ENCODE measurements at regions not wholly inside any gene's neighbourhood (a gene's known extent, or its start where the extent isn't known, plus 50 kb on each side); places are given as distances from the start of the nearest gene placed in this dataset.

DNA sequence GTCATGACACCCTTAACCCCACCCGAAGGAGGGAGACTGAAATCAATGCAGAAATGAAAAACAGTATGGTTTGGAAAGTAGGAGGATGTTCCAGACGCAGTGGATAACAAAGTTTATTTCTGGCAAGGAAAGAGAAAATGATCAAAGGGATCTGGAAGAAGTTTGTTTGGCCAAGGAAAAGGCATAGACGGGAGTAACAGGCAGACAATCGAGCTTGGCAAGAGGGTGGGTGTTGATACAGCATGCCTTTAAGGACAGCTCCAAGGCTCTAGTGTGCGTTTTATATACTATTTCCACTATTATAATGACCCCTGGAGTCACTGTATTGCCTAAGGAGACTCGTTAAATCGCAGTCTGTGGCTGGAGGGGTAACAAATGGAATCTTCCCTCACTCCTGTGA is 303.7 kb upstream of the RUNX1 start:
- H3K27me3 ChIP-seq = no peaks in the 10 kb centered on the region
- H3K4me3 ChIP-seq = no peak overlapping the region
- in situ Hi-C loops (cut with MboI; ENCODE audit: low sequenced_read_pairs in 4 of 4) = loop anchor here in 1 of 4 donors (25.0 kb wide), 1 partner anchor 290 kb away; no protein-coding TSS in a partner anchor
- ATAC-seq (no peak), DNase-seq (no peak)
- H3K4me1 ChIP-seq = no peaks in the 10 kb centered on the region
- intact Hi-C loops (cut with DNase I; ENCODE audit: low total_unique reads) = no loop called here
- no peaks in the 10 kb centered on the region for H3K36me3 ChIP-seq
- H3K27ac ChIP-seq = no peak overlapping the region
- H3K9me3 ChIP-seq = no peaks in the 10 kb centered on the region
- no peak for TF ChIP-seq CTCF (IDR thresholded peaks at IDR 0.05 in 4 of 5, conservative IDR thresholded peaks at IDR 0.05 in 1 of 5)
- no peak for TF ChIP-seq POLR2A (IDR thresholded peaks at IDR 0.05)

DNA sequence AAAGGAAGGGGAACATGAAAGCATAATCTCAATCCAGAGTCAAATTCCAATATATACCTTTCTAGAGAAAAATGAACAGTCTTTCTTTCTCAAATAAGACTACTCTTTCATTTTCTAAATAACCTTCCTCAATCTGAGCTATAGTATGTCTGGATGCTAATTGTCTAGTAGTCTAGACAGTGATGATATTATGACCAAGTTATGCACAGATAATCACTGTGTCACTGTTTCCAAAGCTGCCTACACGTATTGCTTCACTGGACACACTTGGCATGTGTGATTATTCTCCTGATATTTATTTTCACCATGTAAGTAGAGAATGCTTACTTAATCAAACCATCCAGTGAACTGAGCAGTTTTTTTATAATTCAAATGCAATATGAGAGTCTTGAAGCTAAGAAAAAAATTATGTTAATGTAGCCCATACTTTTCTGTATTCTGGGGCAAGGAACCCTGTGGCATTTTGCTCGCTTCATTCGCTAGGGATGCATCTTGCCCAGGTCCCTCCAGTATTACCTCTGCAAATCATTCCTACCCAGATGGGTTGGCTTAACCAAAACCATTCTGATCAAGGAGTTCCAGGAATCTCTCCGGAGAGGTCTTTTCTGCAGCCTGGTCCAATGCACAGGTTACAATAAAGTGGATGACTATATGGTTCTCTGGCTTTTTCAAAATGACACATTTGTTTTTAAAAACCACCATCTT is 303.1 kb upstream of the RUNX1 start:
- H3K9me3 ChIP-seq = no peaks in the 10 kb centered on the region

DNA sequence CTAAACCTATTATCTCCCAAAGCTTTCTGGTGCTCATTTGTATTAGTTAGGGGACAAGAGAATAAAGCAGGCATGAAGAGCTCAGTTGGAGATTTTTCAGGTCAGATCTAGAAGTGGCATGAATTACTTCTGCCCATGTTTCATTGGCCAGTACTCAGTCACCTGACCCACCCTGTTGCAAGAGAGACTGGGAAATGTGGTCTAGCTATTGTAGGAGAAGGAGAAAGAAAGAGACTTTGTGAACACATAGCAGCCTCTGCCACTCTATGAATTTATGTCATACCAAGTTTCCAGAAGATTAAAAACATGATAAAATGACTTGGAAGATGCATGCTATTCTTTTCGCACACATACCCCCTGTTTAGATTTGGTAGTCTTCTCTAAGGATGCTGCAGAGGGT is 302.3 kb upstream of the RUNX1 start:
- Histone ChIP-seq H3K27me3 (no peaks in the 10 kb centered on the region), H3K9me3 (no peaks in the 10 kb centered on the region), H3K4me1 (no peaks in the 10 kb centered on the region), H3K36me3 (no peaks in the 10 kb centered on the region), H3K27ac (no peak overlapping the region), H3K4me3 (no peak overlapping the region)
- ATAC-seq = no peak
- no peak for DNase-seq
- in situ Hi-C loops (cut with MboI; ENCODE audit: low sequenced_read_pairs in 4 of 4) (loop anchor here in 1 of 4 donors (25.0 kb wide), 1 partner anchor 289 kb away; no protein-coding TSS in a partner anchor), intact Hi-C loops (cut with DNase I; ENCODE audit: low total_unique reads) (no loop called here)
- no peak for TF ChIP-seq POLR2A (IDR thresholded peaks at IDR 0.05)
- TF ChIP-seq CTCF (IDR thresholded peaks at IDR 0.05 in 4 of 5, conservative IDR thresholded peaks at IDR 0.05 in 1 of 5) = no peak

More for the DNA sequence above, 303.1 kb upstream of the RUNX1 start:
- in situ Hi-C loops (cut with MboI; ENCODE audit: low sequenced_read_pairs in 4 of 4) (loop anchor here in 1 of 4 donors (25.0 kb wide), 1 partner anchor 290 kb away; no protein-coding TSS in a partner anchor), intact Hi-C loops (cut with DNase I; ENCODE audit: low total_unique reads) (no loop called here)
- no peak overlapping the region for H3K4me3 ChIP-seq
- no peaks in the 10 kb centered on the region for H3K36me3 ChIP-seq
- H3K27ac ChIP-seq = no peak overlapping the region
- no peaks in the 10 kb centered on the region for H3K27me3 ChIP-seq
- DNase-seq (no peak), ATAC-seq (no peak)
- no peaks in the 10 kb centered on the region for H3K4me1 ChIP-seq
- TF ChIP-seq CTCF (IDR thresholded peaks at IDR 0.05 in 4 of 5, conservative IDR thresholded peaks at IDR 0.05 in 1 of 5) = no peak
- no peak for TF ChIP-seq POLR2A (IDR thresholded peaks at IDR 0.05)

DNA sequence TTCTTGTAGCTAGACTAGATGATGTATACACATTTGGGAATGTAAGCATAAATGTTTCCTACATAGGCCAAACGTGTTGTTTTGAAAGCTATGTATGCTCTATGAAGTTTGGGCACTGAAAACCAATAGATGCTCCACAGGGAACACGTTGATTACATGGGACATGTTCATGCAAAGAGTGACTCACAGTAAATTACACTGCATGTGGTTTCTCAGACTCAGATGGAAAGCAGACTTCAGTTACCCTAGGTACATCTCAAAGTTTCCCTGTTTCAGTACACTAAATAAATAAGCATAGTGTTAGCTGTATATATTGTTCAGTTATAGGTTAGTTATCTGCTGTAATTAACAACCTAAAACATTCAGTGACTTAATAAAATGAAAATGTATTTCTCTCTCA is 301.9 kb upstream of the RUNX1 start:
- Histone ChIP-seq H3K36me3 (no peaks in the 10 kb centered on the region), H3K4me1 (no peaks in the 10 kb centered on the region), H3K27ac (no peak overlapping the region), H3K4me3 (no peak overlapping the region), H3K9me3 (no peaks in the 10 kb centered on the region), H3K27me3 (no peaks in the 10 kb centered on the region)
- in situ Hi-C loops (cut with MboI; ENCODE audit: low sequenced_read_pairs in 4 of 4) = loop anchor here in 1 of 4 donors (25.0 kb wide), 1 partner anchor 289 kb away; no protein-coding TSS in a partner anchor
- TF ChIP-seq POLR2A (IDR thresholded peaks at IDR 0.05) (no peak), CTCF (IDR thresholded peaks at IDR 0.05 in 4 of 5, conservative IDR thresholded peaks at IDR 0.05 in 1 of 5) (no peak)
- DNase-seq = no peak
- ATAC-seq = no peak
- intact Hi-C loops (cut with DNase I; ENCODE audit: low total_unique reads) = no loop called here
